HG03025 (cell line): ENCODE measurements at regions not wholly inside any gene's neighbourhood (a gene's known extent, or its start where the extent isn't known, plus 50 kb on each side); places are given as distances from the start of the nearest gene placed in this dataset.

Experiments
- ATAC-seq: cut with Tn5 transposase; IDR thresholded peaks from one replicate; pipeline ENCODE4 v1.9.1; 2021; ENCODE audit warnings: mild to moderate bottlenecking, moderate library complexity; ENCODE audit not compliant: unreplicated experiment, low FRiP score

DNA sequence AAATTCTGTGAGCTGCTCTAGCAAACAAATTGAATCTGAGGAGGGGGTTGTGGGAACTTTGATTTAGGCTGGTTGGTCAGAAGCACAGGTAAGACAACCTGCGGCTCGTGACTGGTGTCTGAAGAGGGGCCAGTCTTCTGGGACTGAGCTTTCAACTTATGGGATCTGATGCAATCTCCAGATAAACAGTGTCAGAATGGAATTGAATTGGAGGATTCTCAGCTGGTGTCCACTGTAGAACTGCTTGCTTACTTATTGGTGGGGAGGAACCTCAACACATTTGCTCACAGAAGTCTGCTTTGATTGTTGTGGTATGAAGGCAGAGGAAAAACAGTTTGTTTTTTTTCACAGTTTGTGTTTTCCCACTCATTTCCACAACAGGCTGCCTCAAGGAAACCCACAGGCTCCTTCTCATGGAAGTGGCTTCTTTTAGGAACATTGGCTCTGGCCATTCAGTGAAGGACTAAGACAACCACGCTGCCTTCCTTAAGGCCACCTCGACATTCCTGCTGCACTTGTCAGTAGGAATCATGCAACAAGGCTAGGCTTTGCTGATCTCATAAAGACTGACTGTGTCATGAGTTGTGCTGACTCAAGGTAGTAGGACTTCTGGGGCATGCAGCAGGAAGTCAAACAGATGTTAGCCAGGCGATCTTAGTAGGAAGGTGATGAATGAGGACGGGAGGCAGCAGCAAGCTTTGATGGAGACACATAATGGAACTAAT, 104.7 kb downstream of the TSN start:
- ATAC-seq = no peak

DNA sequence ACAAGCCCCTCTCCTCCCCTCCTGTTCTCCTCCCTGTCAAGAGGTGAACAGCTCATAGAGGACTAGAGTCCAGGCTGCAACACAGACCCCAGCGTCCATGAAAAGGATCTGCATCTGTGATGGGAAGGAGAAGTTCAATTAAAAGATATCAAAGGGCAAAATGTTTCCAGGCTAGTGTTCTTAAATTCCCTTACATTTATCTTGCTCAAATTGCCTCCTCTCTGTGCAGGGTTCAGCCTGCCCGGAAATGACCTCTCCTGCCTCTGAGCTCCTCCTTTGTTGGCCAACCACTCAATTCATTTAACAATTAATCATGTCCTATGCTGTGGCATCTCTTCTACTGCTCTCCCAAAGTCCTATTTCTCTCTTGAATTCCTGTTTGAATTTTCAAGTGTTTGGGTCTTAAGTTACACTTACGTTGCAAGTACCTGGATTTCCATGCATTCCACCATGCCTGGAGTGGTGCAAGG, 105.3 kb downstream of the TSN start:
- no peak for ATAC-seq

DNA sequence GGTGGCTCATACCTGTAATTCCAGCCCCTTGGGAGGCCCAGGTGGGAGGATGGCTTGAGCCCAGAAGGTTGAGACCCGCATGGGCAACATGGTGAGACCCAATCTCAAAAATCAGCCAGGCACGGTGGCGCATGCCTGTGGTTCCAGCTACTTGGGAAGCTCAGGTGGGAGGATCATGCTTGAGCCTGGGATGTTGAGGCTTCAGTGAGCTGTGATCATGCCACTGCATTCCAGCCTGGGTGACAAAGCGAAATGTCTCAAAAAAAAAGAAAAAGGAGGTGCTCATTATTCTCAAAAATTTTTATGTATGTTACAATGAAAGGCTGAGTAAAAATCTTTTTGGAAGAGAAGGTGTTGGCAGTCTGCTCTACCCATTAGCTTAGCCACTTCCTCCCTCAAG, 106.8 kb downstream of the TSN start:
- ATAC-seq = no peak

DNA sequence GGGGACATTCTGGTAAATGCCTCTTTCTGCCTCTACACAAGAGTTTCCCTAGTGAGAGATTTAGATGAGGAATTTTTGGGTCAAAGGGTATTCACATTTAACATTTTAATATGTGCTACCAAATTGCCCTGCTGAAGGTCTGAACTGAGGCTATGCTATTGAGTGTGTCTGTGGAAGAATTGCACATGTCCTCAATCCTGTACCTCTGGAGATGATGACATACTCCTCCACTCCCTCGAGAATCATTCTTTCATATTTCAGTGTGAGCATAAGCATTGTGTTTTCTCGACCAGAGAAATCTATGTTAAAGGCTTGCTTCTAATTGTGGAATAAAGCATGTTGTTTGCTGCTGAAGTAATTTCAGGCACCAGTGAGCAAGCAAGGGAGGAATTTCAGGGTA, 110.5 kb downstream of the TSN start:
- ATAC-seq = no peak

DNA sequence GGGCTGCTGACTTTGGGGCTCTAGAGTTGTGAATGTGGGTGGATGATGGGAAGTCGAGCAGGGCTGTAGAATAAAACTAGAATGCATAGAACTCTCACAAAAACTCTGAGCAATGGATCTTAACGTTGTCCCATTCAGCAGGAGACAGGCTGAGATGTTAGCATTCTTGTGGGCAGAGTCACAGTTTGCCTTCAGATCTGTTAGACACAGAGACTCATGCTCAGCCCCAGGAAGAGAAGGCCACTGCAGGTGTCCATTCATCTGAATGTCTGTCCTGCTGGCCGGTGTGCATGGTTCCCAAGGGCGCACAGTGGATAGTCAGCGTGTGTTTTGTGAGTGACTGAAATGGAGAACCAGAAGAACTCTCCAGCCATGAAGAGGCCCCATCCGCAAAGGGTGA, 111.3 kb downstream of the TSN start:
- no peak for ATAC-seq

DNA sequence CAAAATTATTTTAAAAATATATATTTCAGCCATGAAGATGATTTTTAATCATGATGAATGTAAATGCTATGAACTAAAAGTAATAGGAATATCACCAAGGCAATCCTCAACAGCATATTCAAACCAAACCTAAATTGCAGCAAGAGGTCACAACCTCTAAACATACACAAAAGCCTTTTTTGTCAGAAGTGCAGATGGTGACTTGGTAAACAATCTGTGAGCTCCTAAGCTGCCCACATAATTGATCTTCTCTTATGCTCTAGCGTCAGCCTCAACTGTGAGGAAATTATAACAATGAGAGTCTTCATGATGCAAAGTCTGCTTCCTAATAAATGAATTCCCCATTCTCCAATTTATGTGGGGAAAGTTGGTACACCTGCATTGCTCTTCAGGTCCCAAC, 113.2 kb downstream of the TSN start:
- no peak for ATAC-seq

DNA sequence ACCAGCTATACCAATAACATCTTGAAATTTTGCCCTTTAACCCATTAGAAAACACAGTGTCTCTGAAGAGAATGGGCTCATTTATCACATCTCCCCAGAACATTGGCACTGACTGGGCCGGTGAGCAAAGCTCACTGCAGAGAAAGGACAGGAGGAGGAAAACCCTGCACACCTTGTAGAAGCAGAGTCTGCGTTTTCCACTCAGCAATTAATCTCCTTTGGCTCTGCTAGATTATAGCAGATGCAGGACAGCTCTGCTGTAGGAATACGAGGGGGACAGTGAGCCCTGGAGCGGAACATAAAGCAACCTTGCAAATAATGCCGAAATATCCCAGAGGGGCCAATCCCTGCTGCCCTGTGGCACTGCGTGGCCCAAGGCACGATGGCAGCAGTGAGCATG, 113.9 kb downstream of the TSN start:
- no peak for ATAC-seq

DNA sequence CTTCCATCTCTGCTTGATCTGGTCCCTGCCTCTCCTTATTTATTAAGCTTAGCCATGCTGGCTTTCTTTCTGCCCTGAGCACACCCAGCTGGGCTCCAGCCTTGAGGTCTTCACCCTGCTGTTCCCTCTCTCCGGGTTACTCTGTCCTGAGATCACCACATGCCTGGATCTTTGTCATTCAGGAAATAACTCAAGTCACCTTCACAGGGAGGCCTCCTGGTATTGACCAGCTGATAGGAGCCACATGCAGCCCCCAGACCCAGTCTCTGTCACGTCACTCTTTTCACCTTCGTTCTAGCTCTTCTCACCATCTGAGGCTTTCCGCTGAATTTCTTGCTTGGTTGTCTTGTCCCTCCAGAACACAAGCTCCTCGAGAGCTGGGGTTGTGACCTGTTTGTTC, 114.4 kb downstream of the TSN start:
- no peak for ATAC-seq

DNA sequence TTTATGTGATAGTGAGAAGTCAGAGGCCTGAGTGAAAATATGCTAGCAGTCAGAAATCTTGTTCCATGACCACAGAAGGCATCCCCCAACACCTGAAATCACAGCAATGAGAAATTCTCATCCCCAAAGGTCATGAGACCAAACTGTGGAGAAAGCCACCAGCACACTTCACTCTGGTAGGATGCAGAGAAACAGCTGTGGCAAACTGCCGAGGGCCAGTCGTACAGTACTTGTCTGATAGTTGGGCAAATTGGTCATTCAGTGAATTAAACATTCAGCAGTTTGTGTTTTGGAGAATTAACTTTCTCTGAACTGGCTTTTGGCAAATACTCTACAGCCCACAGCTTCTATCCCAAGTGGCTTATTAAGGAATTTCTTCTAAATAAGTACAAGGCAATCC, 117.2 kb downstream of the TSN start:
- no peak for ATAC-seq

DNA sequence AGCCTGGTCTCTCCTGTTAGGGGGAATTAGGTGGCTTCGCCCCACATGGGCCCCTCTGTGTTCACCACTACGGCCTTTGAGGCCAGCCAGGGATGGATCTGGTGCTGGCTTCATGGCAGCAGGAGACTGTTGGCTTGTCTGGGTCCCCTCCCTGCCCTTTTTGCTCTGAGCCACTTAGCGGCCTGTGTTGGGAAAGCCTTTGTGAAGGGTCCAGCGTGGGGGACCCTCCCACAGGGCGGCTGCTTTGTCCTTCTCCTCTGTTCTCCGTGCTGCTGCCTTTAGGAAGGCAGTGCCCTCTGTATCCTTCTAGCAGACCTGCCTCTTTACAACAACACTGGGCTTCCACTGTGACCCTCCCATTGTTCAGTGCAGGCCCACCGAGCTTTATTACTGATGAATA, 118.4 kb downstream of the TSN start:
- no peak for ATAC-seq

DNA sequence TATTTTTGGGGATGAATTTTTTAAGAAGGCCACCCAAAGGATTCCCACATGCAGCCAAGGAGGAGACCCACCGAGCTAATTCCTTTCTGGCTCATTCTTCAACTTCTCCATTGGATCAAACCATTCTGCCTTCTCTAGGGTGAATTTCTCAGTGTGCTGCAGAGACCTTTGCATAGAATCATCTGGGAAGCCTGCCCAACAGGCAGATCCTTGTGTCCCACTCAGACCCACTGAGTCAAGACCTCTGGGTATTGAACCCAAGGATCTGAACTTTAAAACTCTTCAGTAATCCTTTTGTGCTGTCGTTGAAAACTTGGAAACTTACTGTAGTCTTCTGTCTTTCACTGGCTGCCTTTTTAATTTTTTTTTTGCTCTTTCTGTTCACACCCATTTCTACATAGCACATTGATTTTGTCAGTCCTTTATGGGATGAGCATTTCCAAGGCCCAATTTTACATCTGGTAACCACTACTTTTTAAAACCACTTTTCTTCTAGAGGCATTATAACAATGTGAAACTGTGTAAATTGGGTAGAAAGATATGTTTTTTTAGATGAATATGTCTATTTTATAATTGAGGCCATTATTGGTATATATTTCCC, 120.2 kb downstream of the TSN start:
- ATAC-seq = no peak

DNA sequence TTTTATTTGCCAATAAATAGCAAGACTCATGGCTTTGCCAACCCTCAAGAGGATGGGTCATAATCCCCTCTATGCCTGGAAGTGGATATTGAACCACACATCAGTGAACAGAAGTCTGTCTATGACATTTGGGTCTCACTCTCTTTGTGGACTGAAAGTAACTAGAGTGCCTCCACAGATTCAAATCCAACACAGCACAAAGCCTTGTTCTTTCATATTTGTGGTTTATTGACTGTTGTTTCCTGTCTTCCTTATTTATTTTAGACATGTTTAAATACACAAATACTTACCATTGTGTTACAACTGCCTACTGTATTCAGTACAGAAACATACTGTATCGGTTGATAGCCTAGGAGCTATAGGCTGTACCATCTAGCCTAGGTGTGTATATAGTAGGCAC, 121.9 kb downstream of the TSN start:
- ATAC-seq = no peak

DNA sequence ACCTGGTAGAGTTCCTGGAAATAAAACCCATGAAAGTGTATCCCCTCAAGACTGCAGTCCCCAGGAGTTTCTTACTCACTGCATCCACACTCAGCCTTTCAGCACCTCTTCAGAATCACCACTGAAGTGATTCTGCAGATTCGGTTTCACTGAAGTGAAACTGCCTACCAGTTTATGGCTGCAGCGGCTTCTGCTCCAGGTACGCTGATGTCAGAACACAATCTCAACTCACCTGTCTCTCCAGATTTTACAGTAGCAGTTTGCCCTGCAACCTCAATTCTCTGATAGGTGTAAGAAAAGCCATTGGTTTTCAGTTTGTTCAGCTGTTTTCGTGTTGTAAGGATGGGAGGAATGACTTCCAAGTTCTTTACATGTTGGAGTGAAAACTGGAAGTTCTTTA, 124.8 kb downstream of the TSN start:
- ATAC-seq = no peak

DNA sequence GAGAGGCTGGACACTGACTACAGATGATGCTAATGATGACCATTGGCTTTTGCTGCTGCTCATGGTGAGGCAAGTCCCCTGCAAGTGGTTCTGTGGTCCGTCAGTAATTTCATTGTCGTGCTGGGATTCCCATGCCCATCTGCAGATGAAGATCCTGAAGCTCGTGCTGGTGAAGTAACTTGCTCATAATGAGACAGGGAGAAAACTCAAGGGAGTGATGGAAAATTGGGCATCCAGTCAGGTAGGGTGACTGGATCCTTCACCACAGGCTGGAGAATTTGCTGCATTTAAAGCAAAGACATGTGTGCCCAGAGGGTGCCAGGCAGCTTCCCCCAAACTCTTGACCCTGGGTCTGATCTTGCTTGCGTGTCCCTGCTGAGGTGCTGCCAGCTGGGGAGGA, 125.6 kb downstream of the TSN start:
- no peak for ATAC-seq

DNA sequence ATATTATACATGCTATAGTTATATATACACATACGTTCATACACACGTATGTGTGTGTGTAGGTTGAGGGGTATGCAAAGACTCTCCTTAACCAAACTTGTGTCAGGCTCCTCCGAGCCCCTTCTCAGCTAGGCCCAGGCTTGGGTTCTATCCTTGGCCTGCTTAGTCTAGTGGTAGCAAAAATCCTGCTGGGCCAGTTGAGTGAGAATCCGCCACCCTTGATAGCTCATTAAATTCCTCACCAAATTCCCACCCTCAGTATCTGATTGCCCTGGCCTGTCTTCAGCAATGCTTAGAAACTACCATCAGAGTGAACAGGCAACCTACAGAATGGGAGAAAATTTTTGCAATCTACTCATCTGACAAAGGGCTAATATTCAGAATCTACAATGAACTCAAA, 126.5 kb downstream of the TSN start:
- no peak for ATAC-seq

DNA sequence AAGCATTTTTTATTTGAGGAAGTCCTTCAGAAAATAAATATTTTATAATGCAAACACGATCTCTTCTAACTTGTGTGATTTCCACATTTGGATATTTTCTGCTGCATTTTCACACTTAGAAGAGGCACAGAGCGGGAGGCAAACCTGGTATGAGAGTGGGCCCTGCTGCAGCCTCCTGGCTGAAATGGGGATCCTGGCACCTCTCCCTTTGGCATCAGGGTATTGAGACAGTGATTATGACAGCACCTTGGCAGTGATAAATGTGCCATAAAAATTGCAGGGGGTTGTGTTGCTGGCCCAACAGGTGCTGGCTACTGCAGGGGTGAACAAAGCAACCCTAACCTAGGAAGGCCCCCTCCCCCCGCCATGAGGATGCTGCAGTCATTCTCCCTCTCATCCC, 128.6 kb downstream of the TSN start:
- no peak for ATAC-seq

DNA sequence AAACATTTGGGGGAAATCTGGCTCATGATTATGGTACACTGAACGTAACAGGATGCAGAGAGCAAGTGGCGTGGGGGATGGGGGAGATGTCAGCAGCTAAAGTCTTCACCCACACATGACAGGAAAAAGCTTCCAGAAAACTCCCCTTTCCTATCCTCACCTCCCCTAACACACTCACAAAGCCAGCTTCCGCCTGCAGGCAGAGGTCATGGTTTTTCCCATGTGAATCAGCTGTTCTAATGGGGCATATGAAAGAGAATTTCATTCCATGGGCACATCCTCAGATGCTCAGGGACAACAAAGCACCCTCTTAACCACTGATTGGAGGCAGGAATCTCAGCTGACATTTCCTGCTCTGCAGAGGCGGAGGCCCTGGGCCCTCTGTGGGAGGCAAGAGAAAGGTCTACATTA, 129.1 kb downstream of the TSN start:
- ATAC-seq = no peak

DNA sequence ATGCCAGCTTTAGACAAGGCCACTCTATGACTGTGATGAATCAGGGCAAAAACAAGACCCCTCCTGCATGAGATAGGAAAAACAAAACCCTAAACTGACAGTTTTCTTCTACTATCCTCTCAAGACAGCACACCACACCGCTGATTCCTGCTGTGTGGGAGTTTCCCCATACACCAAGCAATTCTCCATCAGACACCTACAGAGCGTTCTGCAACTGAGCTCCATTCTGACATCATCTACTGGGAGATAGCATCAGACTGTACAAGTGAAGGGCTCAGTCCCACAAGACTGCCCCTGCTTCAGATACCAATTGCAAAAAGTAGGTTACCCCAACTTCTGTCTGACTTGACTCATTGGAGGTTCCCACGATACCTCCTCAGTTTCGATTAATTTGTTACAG, 130.6 kb downstream of the TSN start:
- ATAC-seq = no peak

DNA sequence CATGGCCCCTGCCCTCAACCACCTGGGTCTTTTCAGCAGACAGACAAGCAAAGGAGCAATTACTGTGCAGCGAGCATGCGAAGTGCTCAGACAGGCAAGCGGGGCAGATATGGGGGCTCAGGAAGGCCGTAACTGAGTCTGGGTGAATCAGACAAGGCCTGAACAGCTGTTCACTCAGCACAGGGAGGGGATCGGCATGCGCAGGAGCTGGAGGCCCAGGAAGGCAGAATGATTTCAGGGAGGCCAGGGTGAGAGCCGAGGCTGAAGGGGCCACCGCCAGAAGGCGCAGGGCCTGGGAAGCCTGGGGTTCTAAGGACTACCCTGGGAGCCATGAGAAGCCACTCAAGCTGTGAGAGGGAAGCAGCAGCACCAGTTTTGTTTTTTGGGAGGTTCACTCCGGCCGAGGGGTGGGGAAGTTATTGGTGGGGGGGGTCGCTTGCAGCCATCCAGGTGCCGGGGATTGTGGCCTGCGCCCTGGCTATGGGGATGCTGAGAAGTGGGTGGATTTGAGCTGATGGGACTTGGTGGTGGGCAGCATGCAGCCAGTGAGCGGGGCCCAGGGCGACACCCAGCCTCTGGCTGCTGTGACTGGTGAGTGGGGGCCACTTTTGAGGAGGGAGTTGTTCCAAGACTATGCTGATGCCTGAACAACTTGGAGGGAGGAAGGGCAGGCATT, 132.2 kb downstream of the TSN start:
- ATAC-seq = no peak

DNA sequence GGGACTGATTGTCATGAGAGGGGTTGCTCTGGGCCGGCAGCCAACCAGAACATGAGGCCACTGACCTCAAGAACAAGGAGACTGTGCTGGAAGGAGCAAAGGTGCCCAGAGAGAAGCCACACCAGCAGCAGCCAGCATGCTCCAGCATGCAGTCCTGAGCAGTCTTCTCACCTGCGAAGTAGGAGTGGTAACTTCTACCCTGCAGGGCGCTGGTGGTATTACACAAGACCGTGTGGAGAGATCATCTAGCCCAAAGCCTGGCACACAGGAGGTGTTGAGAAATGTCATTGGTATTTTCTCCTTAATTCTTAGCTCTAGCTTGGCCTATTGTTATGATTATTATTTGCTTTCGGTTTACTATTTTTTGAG, 132.7 kb downstream of the TSN start:
- no peak for ATAC-seq

DNA sequence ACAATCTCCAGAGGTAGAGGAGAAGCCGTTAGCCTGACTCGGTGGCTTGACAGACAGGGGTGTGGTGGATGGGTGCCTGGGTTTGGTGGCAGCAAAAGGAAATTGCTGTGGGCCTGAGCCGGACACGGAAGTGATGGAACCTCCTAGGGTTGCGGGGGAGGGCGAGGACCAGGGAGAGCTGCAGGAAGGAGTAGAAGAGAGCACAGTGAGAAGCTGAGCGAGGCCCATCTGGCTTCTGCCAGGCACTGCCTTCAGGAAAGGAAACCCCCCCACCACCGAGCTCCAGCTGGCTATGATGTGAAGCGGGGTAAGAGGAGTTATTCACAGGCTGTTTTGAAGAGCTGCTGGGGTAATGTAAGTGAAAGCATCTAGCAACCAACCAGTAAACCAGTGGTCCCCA, 134.6 kb downstream of the TSN start:
- ATAC-seq = no peak
